HepG2 (cell line): ENCODE measurements at regions not wholly inside any gene's neighbourhood (a gene's known extent, or its start where the extent isn't known, plus 50 kb on each side); places are given as distances from the start of the nearest gene placed in this dataset.

Experiments used
- ATAC-seq: fragments of 200-7000 bp; cut with Tn5 transposase; 3 replicates; pipeline ENCODE4 v1.9.1; 2020; ENCODE audit warnings: mild to moderate bottlenecking, moderate library complexity
- BruUV-seq: library from RNA; stranded (reverse); fragments of 400-500 nt; replicated peaks from 2 replicates; lab custom pipeline; 2021; lab: Mats Ljungman, UMichigan
- CTCF ChIA-PET: fragments of 300-600 bp; formaldehyde crosslinking; extraction: SDS; loops from one replicate; lab custom pipeline; 2021; ENCODE audit warnings: low total read pairs, inconsistent platforms, low intra/inter-chr PET ratio; lab: Yijun Ruan, JAX
- POLR2A ChIA-PET: fragments of 350-600 bp; sonication (Branson Sonifier 250); formaldehyde crosslinking; loops from one replicate; lab custom pipeline; 2020; ENCODE audit warnings: antibody characterized with exemption, inconsistent platforms; lab: Yijun Ruan, JAX
- DNase-seq: peaks from one replicate; pipeline ENCODE4 v3.0.0-alpha.2; 2015; ENCODE audit warnings: low spot score
- FAIRE-seq: peaks from 3 replicates; lab custom pipeline; 2011; peaks lifted over from hg19 to GRCh38; lab: Jason Lieb, UNC
- H2AFZ ChIP-seq: one replicate; pipeline ENCODE4 v1.6.1; 2011; ENCODE audit warnings: low read length, inconsistent platforms
- H3K27ac ChIP-seq: fragments of 300-600 bp; 3 replicates; pipeline ENCODE4 v1.8.0; 2011; ENCODE audit warnings: mixed run types, mild to moderate bottlenecking, mixed read lengths, low read length, inconsistent platforms; ENCODE audit not compliant: insufficient read depth; ENCODE audit errors: extremely low read length
- H3K27me3 ChIP-seq, 2 experiments: fragments of 200-600 bp in 1 of 2; 2 replicates in 1 of 2; 3 replicates in 1 of 2; pipeline versions ENCODE4 v1.6.0 to v1.8.0; 2011; ENCODE audit warnings: low read length in 2 of 2, mild to moderate bottlenecking in 2 of 2, moderate library complexity in 2 of 2, inconsistent platforms in 1 of 2; ENCODE audit not compliant: insufficient read depth in 2 of 2, control insufficient read depth in 1 of 2
- H3K36me3 ChIP-seq, 2 experiments: fragments of 200-600 bp in 1 of 2; replicated peaks in 1 of 2; 2 replicates in 1 of 2; 3 replicates in 1 of 2; pipeline versions ENCODE4 v1.5.1 to v1.8.0; 2011; ENCODE audit warnings: low read length in 2 of 2, inconsistent platforms in 1 of 2; ENCODE audit not compliant: insufficient read depth in 2 of 2, control insufficient read depth in 1 of 2
- H3K4me1 ChIP-seq: 2 replicates; pipeline ENCODE4 v1.5.1; 2012; ENCODE audit warnings: low read length, inconsistent platforms; ENCODE audit not compliant: insufficient read depth
- H3K4me2 ChIP-seq: 2 replicates; pipeline ENCODE4 v1.6.0; 2011; ENCODE audit warnings: low read depth, low read length, inconsistent platforms
- H3K4me3 ChIP-seq, 3 experiments: fragments of 200-600 bp in 1 of 3; sonication (generic), shearing (Covaris generic) in 1 of 3; replicated peaks in 1 of 3; 2 replicates each; pipeline ENCODE4 v1.5.1; 2011 to 2016; ENCODE audit warnings: low read length in 3 of 3, inconsistent platforms in 2 of 3, low read depth in 2 of 3, mild to moderate bottlenecking in 2 of 3, control low read depth in 1 of 3, mixed read lengths in 1 of 3; ENCODE audit not compliant: insufficient read depth in 1 of 3
- H3K79me2 ChIP-seq: one replicate; pipeline ENCODE4 v1.6.1; 2011; ENCODE audit warnings: low read length, inconsistent platforms; ENCODE audit not compliant: insufficient read depth
- H3K9ac ChIP-seq: 2 replicates; pipeline ENCODE4 v1.6.0; 2011; ENCODE audit warnings: mild to moderate bottlenecking, low read depth, low read length, inconsistent platforms; ENCODE audit not compliant: insufficient read depth
- H3K9me3 ChIP-seq: 2 replicates; pipeline ENCODE4 v1.5.1; 2012; ENCODE audit warnings: mild to moderate bottlenecking, low read length
- H4K20me1 ChIP-seq: 2 replicates; pipeline ENCODE4 v1.6.0; 2011; ENCODE audit warnings: inconsistent platforms, mild to moderate bottlenecking, low read length, moderate library complexity; ENCODE audit not compliant: insufficient read depth
- ATF4 ChIP-seq, 2 experiments: fragments of 450-650 bp in 1 of 2; sonication (generic) in 1 of 2; formaldehyde crosslinking; IDR thresholded peaks; 2 replicates each; pipeline versions ENCODE4 v1.5.0 to v1.8.0; 2020 to 2022; ENCODE audit warnings: mild to moderate bottlenecking in 1 of 2, missing genetic modification reagents in 1 of 2
- HMGXB3 ChIP-seq: sonication (generic); formaldehyde crosslinking; IDR thresholded peaks from 2 replicates; pipeline ENCODE4 v1.4.0; 2020; ENCODE audit warnings: missing genetic modification reagents, borderline replicate concordance
- HNRNPK ChIP-seq: fragments of 200-400 bp; formaldehyde crosslinking; IDR thresholded peaks from 2 replicates; pipeline ENCODE4 v1.6.1; 2018; ENCODE audit warnings: low read length, low read depth, moderate library complexity, mild to moderate bottlenecking; ENCODE audit not compliant: poor library complexity, severe bottlenecking
- NR2F2 ChIP-seq: IDR thresholded peaks from 2 replicates; pipeline ENCODE4 v1.6.1; 2012; ENCODE audit warnings: low read depth, inconsistent platforms, borderline replicate concordance
- RBFOX2 ChIP-seq: fragments of 200-400 bp; formaldehyde crosslinking; IDR thresholded peaks from 2 replicates; pipeline ENCODE4 v1.6.1; 2017; ENCODE audit warnings: low read depth, mild to moderate bottlenecking, low read length
- RCOR2 ChIP-seq: IDR thresholded peaks from 2 replicates; pipeline ENCODE4 v1.6.1; 2016; ENCODE audit warnings: missing biosample characterization, missing genetic modification reagents
- SIN3B ChIP-seq: fragments of 150-350 bp; IDR thresholded peaks from 2 replicates; pipeline ENCODE4 v1.6.1; 2014; ENCODE audit warnings: low read length
- ZNF615 ChIP-seq: sonication (generic); formaldehyde crosslinking; IDR thresholded peaks from 2 replicates; pipeline ENCODE4 v1.5.0; 2020; ENCODE audit warnings: mild to moderate bottlenecking, missing genetic modification reagents, borderline replicate concordance
- ZNF660 ChIP-seq: sonication (generic); formaldehyde crosslinking; IDR thresholded peaks from 2 replicates; pipeline ENCODE4 v1.5.1; 2020; ENCODE audit warnings: mild to moderate bottlenecking, low read depth, missing genetic modification reagents, borderline replicate concordance
- WGBS: methylation state at CpG from one replicate; pipeline ENCODE4 v1.1.6; 2017; ENCODE audit warnings: low lambda C conversion rate; 5-methylcytosine and 5-hydroxymethylcytosine counted together
- in situ Hi-C: cut with HindIII; loops from 2 replicates; pipeline ENCODE4 v1.10.0; 2017; ENCODE audit warnings: low pct_unique_long_range_greater_than_20kb; ENCODE audit not compliant: extremely low pct_ligation_motif_present
- intact Hi-C: fragments of 100-400 bp; cut with micrococcal nuclease; formaldehyde crosslinking; loops from one replicate; pipeline ENCODE4 v1.10.0; 2022; ENCODE audit not compliant: unreplicated experiment

GRCh38 chr19:27936139-27936538, 1276.8 kb downstream of the UQCRFS1 start:
- ATAC-seq = no peak
- in situ Hi-C loops = no loop called here
- Histone ChIP-seq H3K4me3 (no peak overlapping the region), H3K27ac (no peak overlapping the region), H3K4me2 (no peak overlapping the region), H3K27me3 (no peaks in the 10 kb centered on the region), H3K36me3 (no peaks in the 10 kb centered on the region), H3K9me3 (peaks cover 86% of the 10 kb centered on the region), H3K79me2 (no peaks in the 10 kb centered on the region), H3K9ac (no peak overlapping the region), H4K20me1 (no peaks in the 10 kb centered on the region), H2AFZ (no peak overlapping the region), H3K4me1 (no peaks in the 10 kb centered on the region)
- no peak for DNase-seq
- intact Hi-C loops = no loop called here
- BruUV-seq = no TSS peak
- CTCF ChIA-PET = no interaction called here
- FAIRE-seq = no peak
- WGBS = 0% methylated on average over 1 of the region's 1 CpG
- TF ChIP-seq HNRNPK = no peak
- no peak for TF ChIP-seq ZNF615 (CRISPR knock-in tag)
- TF ChIP-seq HMGXB3 (CRISPR knock-in tag) = no peak
- no peak for TF ChIP-seq NR2F2
- no peak for TF ChIP-seq RBFOX2
- no peak for TF ChIP-seq SIN3B
- no peak for TF ChIP-seq ZNF660 (CRISPR knock-in tag)
- no peak for TF ChIP-seq ATF4 (CRISPR knock-in tag; IDR thresholded peaks at IDR 0.05)
- no peak for TF ChIP-seq RCOR2 (CRISPR knock-in tag)
- POLR2A ChIA-PET = no interaction called here
